GM21723 (cell line): ENCODE measurements at regions not wholly inside any gene's neighbourhood (a gene's known extent, or its start where the extent isn't known, plus 50 kb on each side); places are given as distances from the start of the nearest gene placed in this dataset.

Experiments used
- ATAC-seq: cut with Tn5 transposase; IDR thresholded peaks from one replicate; pipeline ENCODE4 v1.9.1; 2021; ENCODE audit warnings: mild to moderate bottlenecking, moderate library complexity; ENCODE audit not compliant: unreplicated experiment

DNA sequence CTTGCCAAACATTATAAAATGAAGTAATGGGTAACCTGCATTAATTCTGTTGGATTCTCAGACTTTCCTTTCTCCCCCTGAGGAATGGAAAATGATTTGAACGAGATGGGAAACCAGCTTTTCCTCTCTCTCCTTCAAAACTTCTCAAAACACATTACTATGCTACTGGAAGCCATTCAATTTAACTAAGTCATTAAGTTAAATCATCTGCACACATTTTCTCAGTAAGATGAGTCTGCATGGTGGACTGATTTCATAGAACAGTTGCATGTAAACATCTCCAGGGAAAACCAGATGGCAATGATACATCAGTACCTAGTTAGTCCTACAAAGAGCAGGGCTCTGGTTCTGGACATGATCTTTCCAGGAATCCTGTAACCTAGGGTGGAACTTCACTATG lies 59.9 kb downstream of the BMP4 start:
- ATAC-seq: no peak

DNA sequence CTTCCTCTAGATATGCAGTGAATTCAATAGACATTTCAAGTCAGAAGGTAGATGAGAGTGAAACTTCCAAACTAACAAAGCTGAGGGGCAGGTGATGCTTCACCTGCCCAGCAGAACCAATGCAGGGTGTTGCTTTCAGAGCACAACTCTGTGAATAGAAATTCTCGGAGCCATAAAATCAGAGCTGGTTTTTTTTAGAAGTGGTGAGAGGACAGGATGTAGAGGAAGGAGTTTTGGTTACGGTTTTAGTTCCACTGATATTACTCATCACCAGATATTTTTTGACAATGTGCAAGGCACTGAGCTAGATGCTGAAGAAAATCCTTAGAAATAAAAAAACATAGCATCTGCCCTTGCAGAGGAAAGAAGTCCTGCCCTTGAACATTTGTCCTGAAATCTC lies 62.2 kb downstream of the BMP4 start:
- ATAC-seq: peak; percentile 88

DNA sequence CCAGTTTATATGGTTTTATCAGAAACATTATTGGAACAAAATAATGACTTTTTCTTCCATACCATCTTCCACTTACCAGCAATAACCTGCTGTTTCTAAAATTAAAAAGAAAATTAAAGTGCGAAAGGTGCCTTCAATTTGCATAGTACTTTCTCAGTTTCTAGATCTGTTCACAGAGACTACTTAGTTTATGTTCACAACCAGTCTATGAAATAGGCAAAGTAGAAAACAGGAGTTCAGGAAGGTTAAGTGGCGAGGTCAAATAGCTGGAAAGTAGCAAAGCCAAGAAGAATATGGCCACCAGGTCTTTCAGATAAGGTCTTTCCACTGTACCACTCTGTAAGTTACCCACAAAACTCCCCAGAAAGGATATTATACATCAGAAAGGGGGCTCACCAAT lies 63.3 kb downstream of the BMP4 start:
- no peak for ATAC-seq

DNA sequence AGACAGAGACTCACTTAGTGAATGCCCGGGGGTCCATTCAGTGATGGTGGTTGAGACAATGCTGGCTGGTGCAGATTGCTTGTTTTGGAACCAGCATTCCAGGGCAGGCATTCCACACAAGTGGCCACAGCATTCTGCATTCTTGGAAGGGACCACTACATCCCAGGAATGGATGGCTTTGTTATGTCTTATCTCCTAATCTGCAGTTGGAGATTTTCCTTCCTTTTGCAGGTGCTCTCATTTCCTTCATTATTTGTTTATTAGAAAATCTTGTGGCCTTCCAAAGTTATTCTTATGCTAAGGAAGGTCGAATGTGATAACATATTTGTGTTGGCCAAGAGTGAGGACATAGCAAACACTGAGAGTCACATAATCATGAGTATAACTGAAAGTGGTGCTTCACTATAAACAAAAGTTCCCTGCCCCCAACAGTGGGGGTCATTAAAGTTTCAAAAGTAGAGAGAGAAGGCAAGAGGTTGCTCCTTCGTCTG lies 66.0 kb downstream of the BMP4 start:
- no peak for ATAC-seq

DNA sequence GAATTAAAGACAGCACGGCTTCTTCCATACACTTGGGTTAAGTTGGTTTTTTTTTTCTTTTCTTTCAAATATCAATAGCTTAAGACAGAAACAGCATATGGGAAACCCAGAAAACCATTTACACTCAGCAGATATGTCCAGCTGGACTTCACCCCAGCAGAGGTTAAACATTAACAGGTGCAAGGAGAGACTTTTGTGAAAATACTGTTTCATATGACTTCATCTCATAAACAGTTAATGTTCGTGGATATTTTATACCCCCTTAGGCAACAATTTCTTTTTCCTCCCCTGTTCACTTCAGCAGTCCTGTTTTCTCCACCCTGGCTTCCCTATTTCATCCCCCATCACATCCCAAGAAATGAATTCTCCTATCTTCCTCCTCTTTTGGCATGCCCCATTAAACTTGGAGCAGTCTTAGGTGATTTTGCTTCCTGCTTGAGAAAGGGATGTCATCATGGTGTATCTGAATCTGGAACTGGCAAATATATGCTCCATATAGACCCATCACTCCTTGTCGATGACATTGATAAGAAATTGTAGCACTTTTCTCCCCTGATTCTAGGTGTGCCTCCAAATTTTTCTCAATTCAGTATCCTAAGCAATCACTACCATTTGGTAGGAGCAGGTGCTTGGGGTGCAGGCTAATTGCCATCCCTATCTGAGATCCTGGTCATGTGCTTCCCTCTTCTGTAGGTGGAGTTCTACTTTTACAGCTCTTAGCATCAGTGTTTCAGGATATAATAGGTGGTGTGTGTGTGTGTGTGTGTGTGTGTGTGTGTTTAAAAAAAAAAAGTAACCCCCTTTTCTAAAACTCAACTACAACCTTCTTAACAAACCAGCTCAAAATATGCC lies 67.9 kb downstream of the BMP4 start:
- ATAC-seq: no peak

DNA sequence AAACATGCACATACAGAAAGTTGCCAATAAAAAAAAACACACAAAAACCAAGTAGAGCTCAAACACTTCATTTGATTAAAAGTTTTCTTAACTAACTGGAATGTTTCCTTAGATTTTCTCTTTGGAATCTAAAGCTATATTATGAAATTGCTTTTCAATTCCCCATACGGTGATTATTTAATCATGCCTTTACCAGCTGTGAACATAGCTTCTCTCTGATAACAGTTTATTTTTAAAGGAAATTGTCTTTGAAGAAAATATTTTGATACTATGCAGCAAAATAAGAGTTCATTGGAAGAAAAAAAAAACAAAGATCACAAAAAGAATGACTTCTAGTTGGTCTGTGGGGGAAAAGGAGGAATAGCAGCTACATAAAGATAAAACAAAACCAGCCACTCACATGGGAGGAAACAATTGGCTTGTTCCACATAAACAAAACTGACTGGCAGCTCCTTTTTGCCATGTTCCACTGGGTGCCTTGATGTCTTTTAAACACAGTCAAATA lies 71.4 kb downstream of the BMP4 start:
- ATAC-seq: no peak

DNA sequence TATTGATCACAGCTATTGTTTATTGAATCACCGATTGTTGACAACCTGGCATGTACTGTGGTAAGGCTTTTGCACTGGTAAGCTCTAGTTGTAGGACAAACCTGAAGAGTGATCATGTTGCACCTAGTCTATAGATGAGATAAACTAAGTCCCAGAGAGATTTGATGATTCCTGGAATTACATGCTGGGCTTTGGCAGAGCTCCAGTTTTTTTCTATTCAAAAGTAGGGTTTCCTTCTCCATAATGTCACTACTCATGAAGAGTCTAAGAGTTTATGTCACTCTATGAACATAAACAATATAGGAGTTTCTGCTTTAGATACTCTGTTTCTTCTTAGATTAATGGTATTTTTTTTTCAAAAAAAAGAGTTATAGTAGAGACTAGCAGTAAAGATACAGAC lies 72.0 kb downstream of the BMP4 start:
- no peak for ATAC-seq

DNA sequence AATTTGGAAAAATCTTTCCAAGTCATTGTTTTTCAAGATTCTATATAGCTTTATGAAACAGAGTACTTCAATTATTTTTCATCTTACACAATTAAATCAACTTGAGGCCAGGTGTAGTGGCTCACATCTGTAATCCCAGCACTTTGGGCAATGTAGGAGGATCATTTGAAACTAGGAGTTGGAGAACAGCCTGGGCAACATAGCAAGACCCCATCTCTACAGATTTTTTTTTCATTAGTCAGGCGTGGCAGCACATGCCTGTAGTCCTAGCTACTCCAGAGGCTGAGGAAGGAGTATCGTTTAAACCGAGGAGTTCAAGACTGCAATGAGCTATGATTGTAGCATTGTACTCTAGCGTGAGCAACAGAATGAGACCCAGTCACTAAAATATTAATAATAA lies 72.9 kb downstream of the BMP4 start:
- ATAC-seq: no peak

DNA sequence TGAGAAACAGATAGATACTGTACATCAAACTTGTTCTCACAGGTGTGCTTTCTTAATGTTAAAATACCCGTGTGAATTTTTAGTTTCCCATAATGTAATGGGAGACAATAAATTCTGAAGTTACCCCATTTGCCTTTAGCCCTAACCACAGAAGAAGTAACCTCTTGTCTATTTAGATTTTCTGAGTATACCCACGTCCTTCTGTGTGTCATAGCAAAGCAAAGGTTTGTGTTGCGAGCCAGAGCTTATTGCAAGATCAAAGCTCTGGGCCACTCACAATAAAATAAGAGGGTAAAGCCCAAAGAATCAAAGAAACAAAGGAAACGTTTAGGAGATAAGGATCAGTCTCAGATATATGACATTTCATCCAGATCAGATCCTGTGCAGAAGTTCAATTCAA lies 73.9 kb downstream of the BMP4 start:
- no peak for ATAC-seq

DNA sequence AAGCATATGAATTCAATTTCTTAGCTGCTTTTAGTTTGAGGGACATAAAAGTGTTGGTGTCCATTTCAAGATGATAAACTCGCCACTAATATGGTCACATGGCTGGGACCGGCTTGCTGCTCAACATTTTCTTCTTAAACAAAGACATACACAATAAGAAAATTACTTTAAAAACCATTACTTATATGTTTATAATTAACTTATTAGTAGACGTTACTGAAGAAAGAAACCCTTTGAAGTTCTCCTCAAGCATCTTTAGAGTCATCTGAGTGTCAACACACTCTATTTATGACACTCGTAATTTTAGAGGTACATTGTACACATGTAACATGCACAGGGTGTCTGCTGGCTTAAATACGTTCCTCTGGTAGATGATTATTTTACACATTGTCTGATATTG lies 74.7 kb downstream of the BMP4 start:
- no peak for ATAC-seq

DNA sequence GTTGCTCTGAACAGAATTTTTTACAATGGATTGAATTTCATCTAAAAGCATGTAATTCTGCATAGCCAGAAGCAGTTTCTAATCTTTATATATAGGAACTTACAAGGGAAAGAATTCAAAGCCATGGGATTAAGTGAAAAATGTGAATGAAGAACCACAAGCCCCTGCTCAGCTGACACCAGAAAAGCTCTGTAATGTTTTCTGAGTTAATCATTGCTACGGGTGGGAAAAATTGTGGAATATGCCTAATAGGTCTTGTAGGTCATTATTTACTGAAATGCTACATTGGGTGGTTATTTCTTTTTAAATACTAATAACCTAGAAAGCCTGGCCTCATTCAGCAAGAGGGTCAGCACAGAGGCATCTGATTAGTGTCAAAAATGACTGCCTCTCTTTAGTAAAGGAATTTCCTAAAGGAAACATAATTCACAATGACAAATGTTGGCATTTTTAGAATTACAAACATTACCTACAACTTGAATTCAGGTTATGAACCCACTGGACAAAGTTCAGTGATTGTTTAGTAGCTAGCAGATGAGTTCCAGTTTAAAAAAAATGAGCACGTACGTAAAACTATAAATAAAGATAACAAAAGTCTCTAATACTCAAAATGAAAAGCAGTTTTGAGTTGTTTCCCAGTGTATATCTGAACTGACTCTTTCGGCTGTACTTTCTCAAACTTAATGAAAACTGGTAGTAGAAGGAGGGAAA lies 75.3 kb downstream of the BMP4 start:
- ATAC-seq: no peak

DNA sequence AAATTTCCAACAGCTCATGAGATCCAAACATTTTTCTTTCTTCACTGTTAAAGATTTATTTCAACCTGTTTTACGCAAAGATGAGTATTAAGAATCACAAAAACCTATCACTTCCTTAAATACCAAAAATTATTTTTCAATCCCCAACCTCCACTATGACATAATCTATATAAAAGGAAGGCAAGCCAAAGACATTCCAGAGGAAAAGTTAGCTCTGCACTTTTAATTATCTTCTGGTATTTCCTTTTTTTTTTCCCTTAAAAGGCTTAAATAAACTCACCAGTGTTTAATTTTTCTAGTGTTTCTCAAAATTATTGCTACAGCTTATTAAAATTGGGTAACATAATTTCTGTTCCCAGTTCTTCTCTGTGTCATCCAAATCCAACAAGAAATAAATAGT lies 75.9 kb downstream of the BMP4 start:
- ATAC-seq: no peak

DNA sequence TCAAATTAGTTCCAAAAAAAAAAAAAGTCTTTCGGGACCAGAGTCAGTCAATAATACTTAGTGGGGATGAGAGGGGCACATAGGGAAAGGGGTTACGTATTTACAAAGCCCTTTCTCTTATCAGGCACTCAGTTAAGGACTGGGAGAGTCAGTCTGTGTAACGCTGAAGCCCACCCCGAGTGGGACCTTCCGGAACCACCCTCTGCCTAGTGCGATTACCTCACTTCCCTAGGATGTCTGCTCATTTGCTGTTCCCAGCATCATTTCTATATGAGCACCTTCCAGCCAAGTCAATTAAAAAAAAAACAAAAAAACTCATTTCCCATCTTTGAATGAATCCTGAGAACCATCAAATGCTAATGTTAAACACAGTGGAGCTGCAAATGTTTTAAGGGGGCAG lies 76.9 kb downstream of the BMP4 start:
- ATAC-seq: no peak

DNA sequence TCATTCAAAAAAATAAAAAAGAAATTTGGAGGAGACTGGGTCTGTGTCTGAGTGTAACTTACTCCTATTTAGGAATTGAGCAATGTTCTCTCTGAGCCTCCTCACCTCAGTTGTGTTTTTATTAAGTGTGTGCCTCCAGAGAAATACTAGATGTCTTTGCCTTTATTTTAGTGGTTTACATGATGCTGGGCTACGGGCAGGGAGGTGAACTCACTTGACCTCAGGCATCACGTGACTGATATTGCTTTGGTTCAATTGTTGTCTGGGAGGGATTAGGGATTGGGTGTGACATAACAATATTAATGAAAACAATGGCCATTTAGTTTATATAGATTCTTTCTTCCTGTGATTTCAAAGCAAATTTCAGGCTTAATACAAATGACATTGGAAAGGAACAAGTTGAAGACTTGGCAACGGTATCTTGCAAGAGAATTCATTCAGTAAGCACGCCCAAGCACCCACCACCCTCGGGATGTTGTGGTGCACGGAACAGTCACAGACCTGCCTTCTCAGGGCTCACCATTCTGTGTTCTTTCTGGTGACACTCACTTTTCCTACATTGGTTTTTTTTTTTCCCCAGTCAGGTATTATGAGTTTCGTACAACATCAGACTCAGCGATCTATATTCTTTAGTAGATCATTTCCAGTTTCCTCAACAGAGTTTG lies 77.5 kb downstream of the BMP4 start:
- ATAC-seq: no peak

DNA sequence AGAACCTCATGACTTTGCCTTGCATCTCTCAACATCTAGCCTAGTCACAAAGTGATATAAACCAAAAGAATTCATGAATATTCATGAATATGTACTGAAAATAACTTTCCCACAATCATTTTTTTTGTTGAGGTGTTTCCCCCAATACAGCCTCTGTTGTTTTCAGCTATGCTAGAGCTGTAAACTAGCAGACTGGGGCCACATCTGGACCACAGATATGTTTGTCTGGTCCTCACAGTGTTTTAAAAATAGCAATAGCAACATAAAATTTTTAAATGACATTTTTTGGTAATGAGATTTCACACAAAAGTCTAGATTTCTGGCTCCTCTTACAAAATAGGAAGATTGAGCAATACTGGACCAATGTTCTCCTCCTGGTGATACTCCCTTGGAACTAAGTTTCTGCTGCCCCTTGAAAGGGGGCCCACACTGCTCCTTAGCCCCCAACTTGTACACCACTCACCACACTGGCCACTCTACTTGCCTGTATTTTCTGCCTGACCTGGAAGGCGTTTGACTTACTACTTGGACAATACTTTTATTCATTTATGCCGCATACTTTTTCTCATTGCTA lies 81.2 kb downstream of the BMP4 start:
- ATAC-seq: no peak

DNA sequence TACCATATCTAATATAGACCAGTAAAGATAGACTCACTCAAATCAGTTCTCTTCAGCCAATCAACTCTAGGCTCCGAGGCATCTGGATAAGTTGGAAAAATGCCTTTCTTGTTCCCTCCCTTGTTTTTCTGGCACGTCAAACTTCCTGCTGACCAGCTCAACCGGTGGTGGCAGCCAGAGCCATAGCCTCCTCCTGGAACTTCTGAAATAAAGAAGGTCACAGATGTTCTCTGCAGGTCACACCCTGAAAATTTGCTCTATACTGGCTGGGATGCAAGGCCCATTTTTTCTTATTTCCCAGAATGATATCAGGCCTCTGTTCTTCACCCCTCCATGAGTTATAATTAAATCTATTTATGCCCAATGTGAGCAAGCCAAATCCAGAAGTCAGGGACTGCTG lies 81.9 kb downstream of the BMP4 start:
- no peak for ATAC-seq

DNA sequence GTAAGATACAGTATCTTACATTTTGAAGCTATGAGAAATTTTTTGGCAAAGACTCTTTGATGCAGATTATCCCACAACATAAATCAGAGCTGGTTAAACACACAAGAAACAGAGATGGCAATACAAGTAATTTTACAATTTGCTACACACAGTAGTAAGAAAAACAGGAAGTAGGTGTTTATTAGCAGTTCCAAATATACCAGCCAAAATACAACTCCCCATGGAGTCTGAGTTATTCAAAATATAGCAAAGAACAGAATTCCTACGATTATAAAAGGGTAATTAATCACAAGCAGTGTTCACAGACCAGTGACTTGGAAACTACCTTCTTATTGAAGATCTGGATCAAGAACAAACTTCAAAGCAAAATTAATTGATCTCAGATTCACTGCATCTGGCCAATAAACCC lies 83.9 kb downstream of the BMP4 start:
- no peak for ATAC-seq

DNA sequence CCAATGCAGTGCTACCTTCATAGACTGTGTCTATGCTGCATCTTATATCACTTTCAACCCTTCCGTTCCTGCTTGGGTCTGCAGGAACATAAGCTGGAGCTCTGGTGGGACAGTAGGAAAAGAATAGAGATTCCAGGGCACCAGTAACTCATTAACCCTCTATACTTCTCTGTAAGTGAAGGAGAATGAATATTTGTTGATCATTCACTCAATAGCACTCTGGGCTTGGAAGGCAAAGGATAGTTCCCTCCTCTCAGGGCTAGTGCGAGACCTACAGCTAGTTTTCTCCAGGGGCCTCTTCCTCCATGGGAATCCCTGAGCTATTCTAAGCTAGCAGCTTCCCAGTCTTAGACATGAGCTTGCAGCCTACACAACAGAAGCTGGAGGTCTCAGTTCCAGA lies 84.7 kb downstream of the BMP4 start:
- no peak for ATAC-seq

DNA sequence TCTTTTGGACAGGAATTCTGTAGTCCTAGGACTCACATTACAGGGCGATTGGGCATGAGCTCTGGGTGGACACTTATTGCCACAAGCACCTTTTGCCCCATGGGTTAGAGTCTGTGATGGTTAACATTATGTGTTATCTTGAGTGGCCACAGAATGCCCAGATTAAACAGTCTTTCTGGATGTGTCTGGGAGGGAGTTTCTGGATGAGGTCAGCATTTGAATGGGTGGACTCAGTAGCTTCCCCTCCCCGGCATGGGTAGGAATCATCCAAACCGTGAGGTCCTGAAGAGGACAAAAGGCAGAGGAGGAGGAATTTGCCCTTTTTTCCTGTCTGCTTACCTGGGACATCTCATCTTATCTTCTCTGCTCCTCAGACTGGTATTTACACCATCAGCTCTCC lies 85.6 kb downstream of the BMP4 start:
- ATAC-seq: no peak

DNA sequence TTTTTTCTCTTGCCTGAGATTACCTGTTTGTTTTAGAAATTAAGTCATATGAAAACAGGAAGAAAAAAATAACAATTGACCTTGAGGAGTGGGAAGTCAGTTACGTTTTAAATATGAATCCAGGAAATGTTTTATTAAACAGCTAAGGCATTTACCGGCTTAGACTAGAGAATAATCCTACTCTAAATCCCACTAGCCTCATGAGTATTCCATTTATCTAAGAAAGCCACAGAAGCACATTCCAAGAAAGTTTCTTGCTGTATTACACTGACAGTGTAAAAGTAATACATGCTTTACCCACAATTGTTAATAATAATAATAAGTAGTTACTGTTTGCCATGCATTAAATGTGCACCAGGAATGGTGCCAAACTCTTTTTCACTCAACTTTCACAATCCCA lies 90.9 kb downstream of the BMP4 start:
- ATAC-seq: no peak

DNA sequence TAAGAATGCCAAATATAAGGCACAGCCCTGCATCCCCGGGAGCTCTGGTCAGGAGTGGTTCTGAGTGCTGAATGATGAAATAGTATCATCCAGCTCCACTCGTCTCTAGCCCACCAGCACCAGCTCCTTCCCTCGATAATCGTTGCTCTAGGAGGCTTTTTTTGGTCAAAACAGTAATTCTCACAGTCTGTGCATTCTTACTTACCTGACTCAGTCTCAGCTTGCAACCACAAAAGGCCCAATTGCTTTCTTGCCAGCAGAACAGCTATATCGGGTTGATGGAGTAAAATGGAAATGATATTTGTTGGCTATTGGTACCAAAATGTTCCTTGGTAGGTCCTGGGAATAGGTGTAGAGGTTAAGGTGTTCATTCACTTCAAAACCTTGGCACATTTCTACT lies 94.8 kb downstream of the BMP4 start:
- no peak for ATAC-seq
